ENCODE measurements at regions not wholly inside any gene's neighbourhood (a gene's known extent, or its start where the extent isn't known, plus 50 kb on each side); places are given as distances from the start of the nearest gene placed in this dataset.

DNA sequence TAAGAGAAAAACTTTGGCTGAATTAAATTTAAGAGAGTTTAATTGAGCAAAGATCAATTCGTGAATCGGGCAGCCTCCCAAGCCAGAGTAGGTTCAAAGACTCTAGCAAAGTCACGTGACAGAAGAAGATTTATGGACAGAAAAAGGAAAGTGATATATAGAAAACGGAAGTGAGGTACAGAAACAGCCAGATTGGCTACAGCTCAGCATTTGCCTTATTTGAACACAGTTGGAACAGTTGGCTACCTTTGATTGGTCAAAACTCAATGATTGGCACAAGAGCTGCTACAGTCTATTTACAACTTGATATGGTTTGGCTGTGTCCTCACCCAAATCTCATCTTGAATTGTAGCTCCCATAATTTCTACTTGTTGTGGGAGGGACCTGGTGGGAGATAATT lies 102.6 kb downstream of the PLG start:
- DNase-seq (ENCODE audit: low read depth in 1 of 2, low spot score in 2 of 2) (no peak), FAIRE-seq (no peak)
- Histone ChIP-seq H4K20me1 (replicated peaks in 1 of 2; ENCODE audit: control insufficient read depth in 1 of 2, insufficient read depth in 2 of 2, low read length in 2 of 2) (no peaks in the 10 kb centered on the region), H3K4ac (replicated peaks; ENCODE audit: insufficient read length, low read depth, low read length) (no peak overlapping the region), H2BK120ac (replicated peaks; ENCODE audit: low read depth, low read length) (no peak overlapping the region), H2AK5ac (ENCODE audit: low read depth, low read length) (no peak overlapping the region), H3K79me2 (ENCODE audit: control insufficient read depth in 1 of 2, insufficient read depth in 2 of 2, low read length in 2 of 2) (no peaks in the 10 kb centered on the region), H4K8ac (ENCODE audit: extremely low read depth, insufficient read depth, low read length) (no peak overlapping the region), H2AFZ (ENCODE audit: low read length) (no peak overlapping the region), H3K9ac (replicated peaks in 1 of 4; ENCODE audit: extremely low read depth in 1 of 4, low read depth in 3 of 4, low read length in 3 of 4) (no peak overlapping the region), H3K4me1 (replicated peaks in 1 of 4; ENCODE audit: control insufficient read depth in 3 of 4, insufficient read depth in 4 of 4, low read length in 3 of 4) (no peaks in the 10 kb centered on the region), H3K4me3 (ENCODE audit: extremely low read depth in 1 of 4, insufficient read depth in 2 of 4, low read depth in 3 of 4, low read length in 4 of 4) (no peak overlapping the region), H3K18ac (ENCODE audit: extremely low read depth, low read length) (no peak overlapping the region), H3K79me1 (ENCODE audit: low read depth, low read length) (no peaks in the 10 kb centered on the region), H3K14ac (ENCODE audit: insufficient read length) (no peak overlapping the region), H3K27me3 (replicated peaks in 1 of 4; ENCODE audit: control insufficient read depth in 3 of 4, extremely low read depth in 1 of 4, insufficient read depth in 3 of 4, low read length in 3 of 4) (no peaks in the 10 kb centered on the region), H4K5ac (ENCODE audit: insufficient read length, low read depth, low read length) (no peak overlapping the region), H3K27ac (ENCODE audit: low read depth, low read length) (no peak overlapping the region), H2BK15ac (ENCODE audit: low read length) (no peak overlapping the region), H3K23ac (ENCODE audit: insufficient read length) (no peak overlapping the region), H4K91ac (replicated peaks; ENCODE audit: insufficient read length, low read length) (no peak overlapping the region), H3K36me3 (ENCODE audit: control insufficient read depth in 2 of 4, insufficient read depth in 4 of 4, low read length in 3 of 4) (no peaks in the 10 kb centered on the region), H2BK12ac (ENCODE audit: low read depth, low read length) (no peak overlapping the region), H3K23me2 (ENCODE audit: low read depth, low read length) (no peaks in the 10 kb centered on the region), H2BK20ac (ENCODE audit: low read length) (no peak overlapping the region), H2BK5ac (ENCODE audit: low read depth, low read length) (no peak overlapping the region), H3K9me3 (ENCODE audit: insufficient read depth in 2 of 2, low read depth in 1 of 2, low read length in 1 of 2) (peaks cover 0 to 4% of the 10 kb centered on the region in 2 experiments; a peak in 1 of 4 replicates), H3K56ac (replicated peaks; ENCODE audit: insufficient read length, low read depth, low read length) (no peak overlapping the region), H3K4me2 (ENCODE audit: insufficient read depth in 1 of 2, low read depth in 2 of 2, low read length in 2 of 2) (no peak overlapping the region)
- TF ChIP-seq KDM5A (IDR thresholded peaks at IDR 0.05; ENCODE audit: low read length) (no peak), JUND (IDR thresholded peaks at IDR 0.05; ENCODE audit: low read length) (no peak), POLR2A (IDR thresholded peaks at IDR 0.05; ENCODE audit: control extremely low read depth in 1 of 2, low read depth in 2 of 2, low read length in 2 of 2) (no peak), BACH1 (IDR thresholded peaks at IDR 0.05; ENCODE audit: low read length) (no peak), CEBPB (IDR thresholded peaks at IDR 0.05; ENCODE audit: low read depth, low read length) (no peak), CBX8 (IDR thresholded peaks at IDR 0.05; ENCODE audit: borderline replicate concordance, low read depth, low read length) (no peak), SRF (IDR thresholded peaks at IDR 0.05; ENCODE audit: low read depth, low read length) (no peak), RNF2 (IDR thresholded peaks at IDR 0.05; ENCODE audit: borderline replicate concordance, low read depth, low read length, missing control alignments, poor library complexity, severe bottlenecking) (no peak), SUZ12 (IDR thresholded peaks at IDR 0.05; ENCODE audit: low read length) (no peak)
- TF ChIP-seq, protein P1, sequence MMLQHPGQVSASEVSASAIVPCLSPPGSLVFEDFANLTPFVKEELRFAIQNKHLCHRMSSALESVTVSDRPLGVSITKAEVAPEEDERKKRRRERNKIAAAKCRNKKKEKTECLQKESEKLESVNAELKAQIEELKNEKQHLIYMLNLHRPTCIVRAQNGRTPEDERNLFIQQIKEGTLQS (IDR thresholded peaks at IDR 0.05; ENCODE audit: insufficient read depth, low read depth, low read length), result no peak
- WGBS, 2 experiments (ENCODE audit: extremely low coverage in 1 of 2, insufficient coverage in 1 of 2, insufficient read length in 1 of 2, insufficient replicate concordance in 2 of 2, low coverage in 1 of 2, low lambda C conversion rate in 2 of 2, missing lambda C conversion rate in 1 of 2), result 74% methylated on average over 4 of the region's 4 CpGs; no CpG with 5 or more reads in 1 of the 2 experiments
- ChIA-PET POLR2A (ENCODE audit: partially characterized antibody) (no interaction called here), CTCF (ENCODE audit: partially characterized antibody) (no interaction called here)
